ENCODE measurements at regions not wholly inside any gene's neighbourhood (a gene's known extent, or its start where the extent isn't known, plus 50 kb on each side); places are given as distances from the start of the nearest gene placed in this dataset.
"Not testable (repeated sequence)": the region's sequence is repeated elsewhere in the genome, so short reads cannot be mapped to it uniquely, and the experiment has no call there.

- DNase-seq (ENCODE audit: low read depth in 3 of 3) = no peak
These were observed 407.3 kb upstream of the PPP2R3A start for GRCh38 chr3:135558150-135558783.

DNA sequence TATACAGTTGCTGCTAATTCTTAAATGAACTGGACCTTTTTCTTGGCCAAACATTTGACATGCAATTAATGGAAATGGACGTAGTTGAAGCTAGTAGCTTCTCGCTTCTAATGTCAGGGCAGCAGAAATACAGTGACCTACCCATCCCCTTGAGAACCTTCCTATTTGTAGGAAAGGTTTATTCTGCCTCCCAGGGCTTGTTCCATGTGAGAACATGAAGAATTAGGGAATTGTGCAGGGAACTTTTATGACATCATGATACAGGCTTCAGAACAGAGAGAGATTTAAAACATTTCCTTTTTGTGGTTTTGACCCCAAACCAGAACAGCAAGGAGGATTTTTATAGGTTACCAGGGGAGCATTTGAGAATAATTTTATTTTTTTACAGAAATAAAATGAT is 406.6 kb upstream of the PPP2R3A start:
- no peak for DNase-seq (ENCODE audit: low read depth in 3 of 3)

- DNase-seq (ENCODE audit: low read depth in 3 of 3) = no peak
These were observed 405.7 kb upstream of the PPP2R3A start for GRCh38 chr3:135559802-135560201.

GRCh38 chr3:135560847-135561246 is 404.7 kb upstream of the PPP2R3A start:
- no peak for DNase-seq (ENCODE audit: low read depth in 3 of 3)

GRCh38 chr3:135564696-135565095 is 400.8 kb upstream of the PPP2R3A start:
- DNase-seq (ENCODE audit: low read depth in 3 of 3) = no peak

DNA sequence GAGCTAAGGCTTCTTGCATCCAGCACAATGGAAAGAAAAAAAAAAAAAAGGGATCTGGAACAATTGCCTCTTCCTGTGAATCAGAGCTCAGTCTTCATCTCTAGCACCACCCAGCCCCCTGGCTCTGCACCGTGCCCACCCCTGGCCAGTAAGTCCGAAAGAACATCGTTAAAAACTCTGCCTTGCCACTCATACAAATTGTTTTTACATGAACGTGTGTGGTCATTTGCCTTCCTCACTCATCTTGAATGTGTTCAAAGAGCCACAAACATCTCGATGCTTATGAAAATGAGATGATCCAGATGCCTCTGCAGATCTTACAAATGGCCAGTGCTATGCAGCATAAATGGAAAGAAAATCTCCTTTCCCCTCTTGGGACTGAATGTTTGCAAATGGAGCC is 400.0 kb upstream of the PPP2R3A start:
- no peak for DNase-seq (ENCODE audit: low read depth in 3 of 3)

GRCh38 chr3:135567223-135567622 is 398.3 kb upstream of the PPP2R3A start:
- DNase-seq (ENCODE audit: low read depth in 3 of 3) = no peak

DNA sequence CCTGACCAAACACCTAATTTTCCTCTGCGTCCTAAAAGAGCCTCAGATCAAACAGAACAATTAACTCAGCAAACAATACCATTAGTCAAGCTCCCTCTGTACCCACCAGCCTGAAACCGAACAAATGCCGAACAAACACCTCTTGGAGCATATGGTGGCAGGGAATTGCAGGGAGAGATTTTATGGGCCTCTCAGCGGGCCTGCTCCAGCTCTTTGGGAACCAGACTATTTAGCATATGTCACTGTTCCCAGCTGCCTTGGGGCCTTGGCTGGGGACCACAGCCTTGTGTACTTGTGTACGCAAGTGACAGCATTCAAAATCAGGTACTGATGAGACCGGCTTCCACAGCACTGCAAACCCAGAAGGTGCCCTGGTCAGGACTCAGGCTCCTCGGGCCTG is 388.8 kb upstream of the PPP2R3A start:
- no peak for DNase-seq (ENCODE audit: low read depth in 3 of 3)

DNA sequence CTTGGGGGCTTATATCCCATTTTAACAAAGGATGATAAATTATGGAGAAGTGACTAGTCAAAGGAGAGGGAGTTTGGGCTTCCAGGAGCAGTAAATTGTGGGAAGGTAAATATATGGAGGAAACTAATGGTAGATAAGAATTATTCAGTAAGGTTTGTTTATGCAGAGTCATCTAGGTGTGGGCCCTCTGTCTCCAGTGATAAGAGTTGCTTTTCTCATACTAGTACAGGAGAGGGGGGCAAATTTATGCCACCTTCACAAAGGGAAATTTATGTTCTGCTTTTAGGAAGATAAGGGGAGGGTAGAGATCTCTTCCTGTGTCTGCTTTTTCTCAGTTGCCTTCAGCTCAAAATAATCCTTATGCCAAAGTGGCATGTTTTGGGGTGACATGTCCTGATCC is 383.7 kb upstream of the PPP2R3A start:
- DNase-seq (ENCODE audit: low read depth in 3 of 3) = no peak

DNA sequence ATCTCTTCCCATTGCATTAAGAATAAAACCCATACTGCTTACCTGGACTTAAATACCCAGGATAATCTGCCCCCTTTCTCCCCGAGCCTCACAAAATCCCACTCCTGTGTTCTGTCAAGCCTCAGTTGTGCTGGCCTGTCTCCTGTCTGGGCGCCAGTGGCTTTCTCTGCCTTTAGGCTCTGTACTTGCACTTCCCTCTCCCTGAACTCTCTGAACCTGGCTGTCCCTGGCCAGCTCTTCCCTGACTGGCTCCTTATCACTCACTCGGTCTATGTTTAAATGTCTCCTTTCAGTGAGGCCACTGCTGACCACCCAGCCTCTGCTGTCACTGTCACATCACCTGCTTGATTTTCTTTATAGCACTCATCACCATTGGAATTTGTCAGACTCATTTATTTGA is 382.7 kb upstream of the PPP2R3A start:
- DNase-seq (ENCODE audit: low read depth in 3 of 3) = no peak

- no peak for DNase-seq (ENCODE audit: low read depth in 3 of 3)
These were observed 369.0 kb upstream of the PPP2R3A start for GRCh38 chr3:135596563-135596962.

DNA sequence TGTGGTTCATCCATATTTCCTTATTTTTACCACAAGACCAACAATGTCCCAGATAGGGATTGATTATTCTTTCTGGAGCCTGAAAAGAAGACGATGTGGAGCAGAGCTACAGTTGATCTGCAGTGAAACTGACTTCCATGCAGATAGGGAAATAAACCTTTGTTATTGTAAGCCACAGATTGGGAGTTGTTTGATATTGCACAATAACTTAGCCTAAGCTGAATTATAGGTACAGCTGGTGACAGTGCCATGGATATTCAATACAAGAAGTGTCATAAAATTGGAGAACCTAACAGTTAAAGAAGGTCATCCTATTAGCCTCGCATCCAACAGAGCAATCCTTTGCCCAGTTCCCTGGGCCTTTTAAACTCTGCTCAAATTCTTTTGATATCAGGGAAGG is 367.7 kb upstream of the PPP2R3A start:
- DNase-seq (ENCODE audit: low read depth in 3 of 3) = no peak

- no peak for DNase-seq (ENCODE audit: low read depth in 3 of 3)
These were observed 366.9 kb upstream of the PPP2R3A start for GRCh38 chr3:135598597-135598996.

DNA sequence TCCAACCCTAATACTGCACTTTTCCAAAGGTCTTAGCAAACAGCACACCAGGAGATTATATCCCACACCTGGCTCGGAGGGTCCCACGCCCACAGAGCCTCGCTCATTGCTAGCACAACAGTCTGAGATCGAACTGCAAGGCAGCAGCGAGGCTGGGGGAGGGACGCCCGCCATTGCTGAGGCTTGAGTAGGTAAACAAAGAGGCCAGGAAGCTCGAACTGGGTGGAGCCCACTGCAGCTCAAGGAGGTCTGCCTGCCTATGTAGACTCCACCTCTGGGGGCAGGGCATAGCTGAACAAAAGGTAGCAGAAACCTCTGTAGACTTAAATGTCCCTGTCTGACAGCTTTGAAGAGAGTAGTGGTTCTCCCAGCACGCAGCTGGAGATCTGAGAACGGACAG is 361.0 kb upstream of the PPP2R3A start:
- not testable (repeated sequence) for DNase-seq (ENCODE audit: low read depth in 3 of 3)

GRCh38 chr3:135618123-135618522 is 347.4 kb upstream of the PPP2R3A start:
- no peak for DNase-seq (ENCODE audit: low read depth in 3 of 3)

- no peak for DNase-seq (ENCODE audit: low read depth in 3 of 3)
These were observed 344.2 kb upstream of the PPP2R3A start for GRCh38 chr3:135621184-135621920.

DNA sequence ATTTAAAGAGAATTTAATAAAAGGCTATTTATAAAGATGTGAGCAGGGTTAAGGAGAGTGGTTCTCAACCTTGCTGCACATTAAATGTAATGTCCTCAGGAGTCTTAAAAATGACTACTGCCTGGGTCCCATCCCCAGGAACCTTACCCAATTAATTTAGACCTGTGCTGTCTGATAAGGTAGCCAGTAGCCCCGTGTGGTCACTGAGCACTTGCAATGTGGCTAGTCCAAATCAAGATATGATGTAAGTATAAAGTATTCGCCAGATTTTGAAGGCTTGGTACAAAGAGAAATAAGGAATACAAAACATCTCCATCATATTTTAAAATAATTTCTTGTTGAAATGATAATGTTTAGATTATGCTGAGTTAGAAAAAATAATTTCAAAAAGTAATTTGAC is 343.3 kb upstream of the PPP2R3A start:
- no peak for DNase-seq (ENCODE audit: low read depth in 3 of 3)

DNA sequence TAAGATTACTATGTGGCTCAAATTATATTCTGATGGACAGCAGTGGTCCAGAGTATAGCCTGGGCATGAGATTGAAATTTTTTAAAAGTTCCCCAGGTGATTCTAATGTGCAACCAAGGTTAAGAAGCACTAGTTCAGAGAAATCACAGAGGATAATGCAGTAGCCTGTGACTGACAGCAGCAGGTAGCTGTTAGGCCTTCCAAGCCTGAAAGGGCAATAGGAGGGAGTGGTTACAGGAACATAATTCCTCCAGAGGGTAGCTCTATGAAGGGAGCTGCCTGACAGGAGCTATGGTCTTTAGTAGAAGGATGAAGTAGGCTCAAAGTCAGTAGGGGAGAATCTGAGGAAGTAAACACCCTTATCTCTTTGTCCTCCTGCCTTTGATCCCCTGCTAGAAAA is 342.9 kb upstream of the PPP2R3A start:
- DNase-seq (ENCODE audit: low read depth in 3 of 3) = no peak

DNA sequence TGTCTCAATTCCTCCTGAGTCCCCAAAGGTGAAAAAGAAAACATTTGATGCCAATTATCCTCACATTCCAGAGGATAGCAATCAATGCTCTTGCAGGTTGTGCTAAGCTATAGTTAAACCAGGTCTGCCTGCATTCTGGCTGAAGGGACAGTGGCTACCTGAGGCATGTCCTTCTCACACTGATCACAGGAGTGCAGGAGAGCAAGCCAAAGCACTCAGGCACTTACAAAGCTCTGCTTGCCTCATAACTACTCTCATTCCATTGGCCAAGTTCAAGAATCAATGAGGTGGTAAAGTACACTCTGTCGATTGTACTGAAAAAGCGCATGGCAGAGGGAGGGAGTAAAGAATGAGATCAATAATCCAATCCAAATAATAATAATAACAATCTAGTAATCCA is 342.0 kb upstream of the PPP2R3A start:
- no peak for DNase-seq (ENCODE audit: low read depth in 3 of 3)

DNA sequence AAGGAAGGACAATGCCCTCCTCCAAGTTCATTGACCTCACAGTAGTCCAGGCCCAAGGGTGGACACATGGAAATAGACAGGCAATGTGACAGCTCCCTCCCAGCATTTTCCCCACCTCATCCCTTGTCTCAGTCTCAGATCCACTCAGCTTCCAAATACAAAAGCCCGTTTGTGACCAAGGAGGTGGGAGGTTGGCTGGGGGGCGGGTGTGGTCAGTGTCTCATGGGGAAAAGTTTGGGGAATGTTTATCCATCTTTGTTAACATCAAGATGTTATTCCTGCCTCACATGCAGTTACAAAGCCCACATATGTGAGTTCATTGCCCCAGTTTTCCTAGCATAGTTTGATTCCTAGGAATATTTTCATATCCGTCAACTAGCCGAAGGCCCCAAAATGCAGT is 338.5 kb upstream of the PPP2R3A start:
- DNase-seq (ENCODE audit: low read depth in 3 of 3) = no peak

GRCh38 chr3:135629701-135630408 is 335.7 kb upstream of the PPP2R3A start:
- no peak for DNase-seq (ENCODE audit: low read depth in 3 of 3)

DNA sequence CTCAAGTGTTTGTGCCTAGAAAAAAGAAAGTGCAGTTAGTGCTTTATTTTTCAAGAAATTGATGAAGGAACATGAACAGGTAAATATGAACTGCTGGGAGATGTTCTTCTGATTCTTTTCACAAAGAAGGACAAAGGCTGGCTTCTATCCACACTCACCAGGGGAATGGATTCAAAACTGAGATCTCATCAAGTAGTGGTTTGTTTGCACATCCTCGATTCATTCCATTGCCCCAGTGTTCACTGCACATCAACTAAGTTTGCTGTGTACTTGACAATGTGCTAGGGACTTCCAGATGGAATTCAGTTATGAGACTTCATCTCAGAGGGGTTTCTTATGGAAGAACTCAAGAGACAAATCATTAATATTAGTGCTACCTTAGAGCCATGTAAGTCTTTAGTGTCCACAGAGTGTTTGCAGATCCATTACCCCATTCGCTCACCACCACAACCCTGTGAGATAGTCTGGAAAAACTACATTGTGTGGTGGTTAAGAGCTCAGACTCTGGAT is 332.9 kb upstream of the PPP2R3A start:
- no peak for DNase-seq (ENCODE audit: low read depth in 3 of 3)

GRCh38 chr3:135633078-135633477 is 332.4 kb upstream of the PPP2R3A start:
- no peak for DNase-seq (ENCODE audit: low read depth in 3 of 3)
